MCF 10A (cell line): ENCODE measurements at regions not wholly inside any gene's neighbourhood (a gene's known extent, or its start where the extent isn't known, plus 50 kb on each side); places are given as distances from the start of the nearest gene placed in this dataset.

ENCODE experiments used
- BruUV-seq: library from RNA; stranded (reverse); fragments of 400-500 nt; replicated peaks from 2 replicates; lab custom pipeline; 2021; lab: Mats Ljungman, UMichigan
- CTCF ChIA-PET: fragments of 300-600 bp; sonication (Branson Sonifier 250); formaldehyde crosslinking; extraction: SDS; loops from one replicate; lab custom pipeline; 2021; ENCODE audit warnings: antibody characterized with exemption, inconsistent platforms; lab: Yijun Ruan, JAX
- POLR2A ChIA-PET: fragments of 300-600, 350-650 bp; sonication (Branson Sonifier 250); formaldehyde crosslinking; extraction: SDS; loops from one replicate; lab custom pipeline; 2020; ENCODE audit warnings: antibody characterized with exemption, inconsistent platforms; lab: Yijun Ruan, JAX
- DNase-seq: peaks from one replicate; pipeline ENCODE4 v3.0.0-alpha.2; 2018; ENCODE audit not compliant: unreplicated experiment
- H3K27ac Mint-ChIP-seq: one replicate; pipeline ENCODE4 v1.8.0; 2022; ENCODE audit warnings: mild to moderate bottlenecking, low read depth, mixed read lengths; ENCODE audit not compliant: unreplicated experiment
- H3K27me3 Mint-ChIP-seq: one replicate; pipeline ENCODE4 v1.8.0; 2022; ENCODE audit warnings: mixed read lengths; ENCODE audit not compliant: insufficient read depth, unreplicated experiment
- H3K36me3 Mint-ChIP-seq: one replicate; pipeline ENCODE4 v1.8.0; 2022; ENCODE audit warnings: mild to moderate bottlenecking, moderate library complexity, mixed read lengths; ENCODE audit not compliant: insufficient read depth, unreplicated experiment
- H3K4me1 Mint-ChIP-seq: one replicate; pipeline ENCODE4 v1.8.0; 2022; ENCODE audit warnings: mixed read lengths; ENCODE audit not compliant: insufficient read depth, unreplicated experiment
- H3K4me3 Mint-ChIP-seq: one replicate; pipeline ENCODE4 v1.8.0; 2022; ENCODE audit warnings: mild to moderate bottlenecking, moderate library complexity, mixed read lengths; ENCODE audit not compliant: unreplicated experiment
- H3K9me3 Mint-ChIP-seq: one replicate; pipeline ENCODE4 v1.8.0; 2022; ENCODE audit warnings: mixed read lengths; ENCODE audit not compliant: unreplicated experiment
- intact Hi-C: fragments of 100-400 bp; cut with micrococcal nuclease; formaldehyde crosslinking; loops from 2 replicates; pipeline ENCODE4 v1.14.1; 2022
- TF ChIP-seq, protein P1 (sequence below): fragments of 200-600 bp; IDR thresholded peaks from one replicate; pipeline ENCODE4 v1.8.0; 2022; ENCODE audit warnings: antibody characterized with exemption, mild to moderate bottlenecking; ENCODE audit not compliant: unreplicated experiment

- Mint-ChIP-seq H3K9me3 (no peaks in the 10 kb centered on the region), H3K27ac (no peak overlapping the region), H3K36me3 (no peaks in the 10 kb centered on the region), H3K27me3 (no peaks in the 10 kb centered on the region), H3K4me1 (peaks cover 41% of the 10 kb centered on the region), H3K4me3 (no peak overlapping the region)
- BruUV-seq: no TSS peak
- no peak for DNase-seq
- ChIA-PET POLR2A (interaction anchor here (0.6 to 4.1 kb wide), 15 partner anchors 9 to 544 kb away, joined by 3 to 17 read pairs (median 3); no protein-coding TSS in a partner anchor), CTCF (interaction anchor here (0.7 to 1.5 kb wide), 9 partner anchors 10 to 407 kb away, joined by 3 to 8 read pairs (median 3); no protein-coding TSS in a partner anchor)
- intact Hi-C loops: loop anchor here (2.0 kb wide), 1 partner anchor 28 kb away; no protein-coding TSS in a partner anchor
- TF ChIP-seq, protein P1, sequence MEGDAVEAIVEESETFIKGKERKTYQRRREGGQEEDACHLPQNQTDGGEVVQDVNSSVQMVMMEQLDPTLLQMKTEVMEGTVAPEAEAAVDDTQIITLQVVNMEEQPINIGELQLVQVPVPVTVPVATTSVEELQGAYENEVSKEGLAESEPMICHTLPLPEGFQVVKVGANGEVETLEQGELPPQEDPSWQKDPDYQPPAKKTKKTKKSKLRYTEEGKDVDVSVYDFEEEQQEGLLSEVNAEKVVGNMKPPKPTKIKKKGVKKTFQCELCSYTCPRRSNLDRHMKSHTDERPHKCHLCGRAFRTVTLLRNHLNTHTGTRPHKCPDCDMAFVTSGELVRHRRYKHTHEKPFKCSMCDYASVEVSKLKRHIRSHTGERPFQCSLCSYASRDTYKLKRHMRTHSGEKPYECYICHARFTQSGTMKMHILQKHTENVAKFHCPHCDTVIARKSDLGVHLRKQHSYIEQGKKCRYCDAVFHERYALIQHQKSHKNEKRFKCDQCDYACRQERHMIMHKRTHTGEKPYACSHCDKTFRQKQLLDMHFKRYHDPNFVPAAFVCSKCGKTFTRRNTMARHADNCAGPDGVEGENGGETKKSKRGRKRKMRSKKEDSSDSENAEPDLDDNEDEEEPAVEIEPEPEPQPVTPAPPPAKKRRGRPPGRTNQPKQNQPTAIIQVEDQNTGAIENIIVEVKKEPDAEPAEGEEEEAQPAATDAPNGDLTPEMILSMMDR: no peak
These were observed 78.1 kb upstream of the RAB4A start for GRCh38 chr1:229192853-229193252.

DNA sequence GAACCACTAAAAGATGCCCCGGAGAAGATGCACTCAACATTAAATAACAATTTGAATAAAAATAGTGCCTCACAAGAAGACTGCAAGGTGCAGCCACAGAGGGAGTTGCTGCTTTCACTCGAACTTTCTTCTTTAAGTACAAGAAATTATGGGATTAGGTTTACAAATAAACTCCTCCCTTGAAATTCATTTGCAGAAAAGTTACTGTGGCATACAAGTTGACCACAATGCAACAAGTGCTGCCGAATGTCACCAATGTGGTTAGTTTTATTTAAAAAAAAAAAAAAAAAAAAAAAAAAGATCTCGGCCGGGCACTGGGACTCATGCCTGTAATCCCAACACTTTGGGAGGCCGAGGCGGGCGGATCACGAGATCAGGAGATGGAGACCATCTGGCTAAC lies 76.8 kb upstream of the RAB4A start:
- Mint-ChIP-seq H3K4me1 (peaks cover 37% of the 10 kb centered on the region), H3K27me3 (no peaks in the 10 kb centered on the region), H3K9me3 (no peaks in the 10 kb centered on the region), H3K36me3 (no peaks in the 10 kb centered on the region), H3K27ac (no peak overlapping the region), H3K4me3 (no peak overlapping the region)
- ChIA-PET CTCF (interaction anchor here (0.7 to 1.1 kb wide), 2 partner anchors 11 to 12 kb away, joined by 3 read pairs; no protein-coding TSS in a partner anchor), POLR2A (interaction anchor here (3.6 kb wide), 1 partner anchor 30 kb away, joined by 17 read pairs; no protein-coding TSS in a partner anchor)
- BruUV-seq: no TSS peak
- TF ChIP-seq, protein P1: no peak
- no peak for DNase-seq
- intact Hi-C loops: no loop called here

DNA sequence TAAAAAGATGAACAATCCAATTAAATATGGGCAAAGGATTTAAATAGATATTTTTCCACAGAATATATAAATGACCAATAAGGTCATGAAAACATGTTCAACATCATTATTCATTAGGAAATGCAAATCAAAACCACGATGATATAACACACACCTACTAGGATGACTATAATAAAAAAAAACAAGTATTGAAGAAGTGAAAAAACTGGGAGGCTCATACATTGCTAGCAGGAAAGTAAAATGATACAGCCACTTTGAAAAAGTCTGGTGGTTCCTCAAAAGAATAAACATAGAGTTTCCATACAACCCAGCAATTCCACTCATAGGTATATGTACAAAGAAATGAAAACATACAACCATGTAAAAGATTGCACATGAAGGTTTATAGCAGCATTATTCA lies 75.7 kb upstream of the RAB4A start:
- intact Hi-C loops: no loop called here
- BruUV-seq: no TSS peak
- Mint-ChIP-seq H3K4me1 (peaks cover 32% of the 10 kb centered on the region), H3K27me3 (no peaks in the 10 kb centered on the region), H3K9me3 (no peaks in the 10 kb centered on the region), H3K4me3 (no peak overlapping the region), H3K36me3 (no peaks in the 10 kb centered on the region), H3K27ac (no peak overlapping the region)
- ChIA-PET POLR2A (interaction anchor here (2.2 kb wide), 1 partner anchor 11 kb away, joined by 11 read pairs; no protein-coding TSS in a partner anchor), CTCF (interaction anchor here (0.7 to 1.0 kb wide), 3 partner anchors 11 to 64 kb away, joined by 3 read pairs; no protein-coding TSS in a partner anchor)
- no peak for DNase-seq
- TF ChIP-seq, protein P1: no peak

DNA sequence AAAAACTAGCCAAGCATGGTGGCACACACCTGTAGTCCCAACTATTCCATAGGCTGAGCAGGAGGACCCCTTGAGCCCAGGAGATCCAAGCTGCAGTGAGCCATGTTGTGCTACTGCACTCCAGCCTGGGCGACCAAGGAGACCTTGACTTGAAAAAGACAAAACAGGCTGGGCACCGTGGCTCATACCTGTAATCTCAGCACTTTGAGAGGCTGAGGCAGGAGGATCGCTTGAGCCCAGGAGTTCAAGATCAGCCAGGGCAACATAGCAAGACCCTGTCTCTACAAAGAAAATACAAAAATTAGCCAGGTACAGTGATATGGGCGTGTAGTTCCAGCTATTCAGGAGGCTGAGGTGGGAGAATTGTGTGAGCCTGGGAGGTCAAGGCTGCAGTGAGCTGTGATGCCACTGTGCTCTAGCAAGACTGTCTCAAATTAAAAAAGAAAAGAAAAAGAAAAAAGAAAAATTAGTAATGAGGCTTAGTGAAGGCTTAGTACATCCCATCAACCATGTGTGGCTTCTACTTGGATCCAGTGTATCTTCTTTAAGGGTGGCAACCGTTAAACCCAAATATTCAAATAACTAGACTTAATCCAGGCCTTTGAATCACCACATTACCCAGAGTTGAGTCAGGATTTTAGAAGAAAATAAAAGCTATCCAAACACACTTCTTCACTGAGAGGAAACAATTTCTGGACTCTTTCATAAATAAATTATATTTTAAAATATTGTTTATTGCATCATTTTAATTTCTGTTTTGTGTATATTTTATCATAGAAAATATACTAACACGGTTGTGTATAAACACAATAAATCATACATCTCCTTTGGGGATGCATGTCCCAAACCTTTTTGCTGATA lies 74.3 kb upstream of the RAB4A start:
- intact Hi-C loops: no loop called here
- POLR2A ChIA-PET: interaction anchor here (0.5 to 2.2 kb wide), 2 partner anchors 9 to 23 kb away, joined by 3 to 11 read pairs; no protein-coding TSS in a partner anchor
- Mint-ChIP-seq H3K36me3 (no peaks in the 10 kb centered on the region), H3K27me3 (no peaks in the 10 kb centered on the region), H3K27ac (no peak overlapping the region), H3K9me3 (no peaks in the 10 kb centered on the region), H3K4me3 (no peak overlapping the region), H3K4me1 (peaks cover 18% of the 10 kb centered on the region)
- TF ChIP-seq, protein P1: no peak
- CTCF ChIA-PET: interaction anchor here (0.6 to 1.5 kb wide), 6 partner anchors 11 to 535 kb away, joined by 3 to 9 read pairs (median 3); no protein-coding TSS in a partner anchor
- no peak for DNase-seq
- BruUV-seq: no TSS peak
